GM18858 (cell line): ENCODE measurements at regions not wholly inside any gene's neighbourhood (a gene's known extent, or its start where the extent isn't known, plus 50 kb on each side); places are given as distances from the start of the nearest gene placed in this dataset.

Experiments used
- ATAC-seq: cut with Tn5 transposase; IDR thresholded peaks from one replicate; pipeline ENCODE4 v1.9.1; 2021; ENCODE audit not compliant: unreplicated experiment

- ATAC-seq: no peak
These were observed 54.9 kb upstream of the IRF2 start for GRCh38 chr4:184529283-184529682.

- ATAC-seq: no peak
These were observed 54.4 kb upstream of the IRF2 start for GRCh38 chr4:184528713-184529112.

- no peak for ATAC-seq
These were observed 53.7 kb upstream of the IRF2 start for GRCh38 chr4:184528051-184528450.

- ATAC-seq: no peak
These were observed 51.9 kb upstream of the IRF2 start for GRCh38 chr4:184526228-184526627.
